ENCODE measurements at regions not wholly inside any gene's neighbourhood (a gene's known extent, or its start where the extent isn't known, plus 50 kb on each side); places are given as distances from the start of the nearest gene placed in this dataset.
"Not testable (repeated sequence)": the region's sequence is repeated elsewhere in the genome, so short reads cannot be mapped to it uniquely, and the experiment has no call there.

GRCh38 chr20:12570371-12570770, 438.4 kb upstream of the SPTLC3 start:
- no peak for DNase-seq (ENCODE audit: insufficient read length, low spot score)
- FAIRE-seq, result no peak
- TF ChIP-seq PAX5 (IDR thresholded peaks at IDR 0.05; ENCODE audit: insufficient read depth, low read length, severe bottlenecking) (no peak), POLR2AphosphoS5 (IDR thresholded peaks at IDR 0.05; ENCODE audit: low read depth, low read length) (no peak), SPI1 (IDR thresholded peaks at IDR 0.05; ENCODE audit: low read depth, low read length) (no peak), POU2F2 (IDR thresholded peaks at IDR 0.05; ENCODE audit: low read depth, low read length) (no peak), POLR2A (IDR thresholded peaks at IDR 0.05; ENCODE audit: low read depth, low read length) (no peak), TAF1 (IDR thresholded peaks at IDR 0.05; ENCODE audit: low read depth, low read length) (no peak)

- DNase-seq (ENCODE audit: insufficient read length, low spot score) (no peak), FAIRE-seq (no peak)
- TF ChIP-seq POLR2AphosphoS5 (IDR thresholded peaks at IDR 0.05; ENCODE audit: low read depth, low read length) (no peak), TAF1 (IDR thresholded peaks at IDR 0.05; ENCODE audit: low read depth, low read length) (no peak), PAX5 (IDR thresholded peaks at IDR 0.05; ENCODE audit: insufficient read depth, low read length, severe bottlenecking) (no peak), POU2F2 (IDR thresholded peaks at IDR 0.05; ENCODE audit: low read depth, low read length) (no peak)
Measured at GRCh38 chr20:12573442-12573841, 435.3 kb upstream of the SPTLC3 start.

- TF ChIP-seq PAX5 (IDR thresholded peaks at IDR 0.05; ENCODE audit: insufficient read depth, low read length, severe bottlenecking) (no peak), POLR2AphosphoS5 (IDR thresholded peaks at IDR 0.05; ENCODE audit: low read depth, low read length) (no peak), TAF1 (IDR thresholded peaks at IDR 0.05; ENCODE audit: low read depth, low read length) (no peak), SPI1 (IDR thresholded peaks at IDR 0.05; ENCODE audit: low read depth, low read length) (no peak), POLR2A (IDR thresholded peaks at IDR 0.05; ENCODE audit: low read depth, low read length) (no peak), POU2F2 (IDR thresholded peaks at IDR 0.05; ENCODE audit: low read depth, low read length) (no peak)
- no peak for FAIRE-seq
- DNase-seq (ENCODE audit: insufficient read length, low spot score), result no peak
Measured at GRCh38 chr20:12575352-12576095, 433.2 kb upstream of the SPTLC3 start.

GRCh38 chr20:12577213-12577612, 431.6 kb upstream of the SPTLC3 start:
- DNase-seq (ENCODE audit: insufficient read length, low spot score) (no peak), FAIRE-seq (no peak)
- TF ChIP-seq POU2F2 (IDR thresholded peaks at IDR 0.05; ENCODE audit: low read depth, low read length), result no peak
- TF ChIP-seq SPI1 (IDR thresholded peaks at IDR 0.05; ENCODE audit: low read depth, low read length), result no peak
- no peak for TF ChIP-seq PAX5 (IDR thresholded peaks at IDR 0.05; ENCODE audit: insufficient read depth, low read length, severe bottlenecking)
- no peak for TF ChIP-seq POLR2A (IDR thresholded peaks at IDR 0.05; ENCODE audit: low read depth, low read length)
- no peak for TF ChIP-seq TAF1 (IDR thresholded peaks at IDR 0.05; ENCODE audit: low read depth, low read length)
- no peak for TF ChIP-seq POLR2AphosphoS5 (IDR thresholded peaks at IDR 0.05; ENCODE audit: low read depth, low read length)

- TF ChIP-seq PAX5 (IDR thresholded peaks at IDR 0.05; ENCODE audit: insufficient read depth, low read length, severe bottlenecking), result no peak
- no peak for TF ChIP-seq POU2F2 (IDR thresholded peaks at IDR 0.05; ENCODE audit: low read depth, low read length)
- TF ChIP-seq SPI1 (IDR thresholded peaks at IDR 0.05; ENCODE audit: low read depth, low read length), result no peak
- TF ChIP-seq TAF1 (IDR thresholded peaks at IDR 0.05; ENCODE audit: low read depth, low read length), result no peak
- TF ChIP-seq POLR2A (IDR thresholded peaks at IDR 0.05; ENCODE audit: low read depth, low read length), result no peak
- no peak for TF ChIP-seq POLR2AphosphoS5 (IDR thresholded peaks at IDR 0.05; ENCODE audit: low read depth, low read length)
- DNase-seq (ENCODE audit: insufficient read length, low spot score) (no peak), FAIRE-seq (no peak)
Measured at GRCh38 chr20:12581644-12582289, 427.0 kb upstream of the SPTLC3 start.

GRCh38 chr20:12582710-12583109, 426.1 kb upstream of the SPTLC3 start:
- not testable (repeated sequence) for FAIRE-seq; DNase-seq (ENCODE audit: insufficient read length, low spot score)

GRCh38 chr20:12591949-12592470, 416.8 kb upstream of the SPTLC3 start:
- FAIRE-seq, result no peak

GRCh38 chr20:12592756-12593155, 416.0 kb upstream of the SPTLC3 start:
- FAIRE-seq (no peak), DNase-seq (ENCODE audit: insufficient read length, low spot score) (no peak)
- TF ChIP-seq PAX5 (IDR thresholded peaks at IDR 0.05; ENCODE audit: insufficient read depth, low read length, severe bottlenecking), result no peak
- TF ChIP-seq POLR2AphosphoS5 (IDR thresholded peaks at IDR 0.05; ENCODE audit: low read depth, low read length), result no peak
- TF ChIP-seq SPI1 (IDR thresholded peaks at IDR 0.05; ENCODE audit: low read depth, low read length), result no peak
- TF ChIP-seq TAF1 (IDR thresholded peaks at IDR 0.05; ENCODE audit: low read depth, low read length), result no peak
- TF ChIP-seq POLR2A (IDR thresholded peaks at IDR 0.05; ENCODE audit: low read depth, low read length), result no peak
- TF ChIP-seq POU2F2 (IDR thresholded peaks at IDR 0.05; ENCODE audit: low read depth, low read length), result no peak

More at GRCh38 chr20:12591949-12592470, 416.8 kb upstream of the SPTLC3 start:
- DNase-seq (ENCODE audit: insufficient read length, low spot score), result no peak
- TF ChIP-seq TAF1 (IDR thresholded peaks at IDR 0.05; ENCODE audit: low read depth, low read length), result no peak
- TF ChIP-seq POU2F2 (IDR thresholded peaks at IDR 0.05; ENCODE audit: low read depth, low read length), result no peak
- TF ChIP-seq POLR2AphosphoS5 (IDR thresholded peaks at IDR 0.05; ENCODE audit: low read depth, low read length), result no peak
- TF ChIP-seq PAX5 (IDR thresholded peaks at IDR 0.05; ENCODE audit: insufficient read depth, low read length, severe bottlenecking), result no peak
- no peak for TF ChIP-seq POLR2A (IDR thresholded peaks at IDR 0.05; ENCODE audit: low read depth, low read length)
- no peak for TF ChIP-seq SPI1 (IDR thresholded peaks at IDR 0.05; ENCODE audit: low read depth, low read length)

GRCh38 chr20:12593342-12593873, 415.4 kb upstream of the SPTLC3 start:
- TF ChIP-seq POLR2A (IDR thresholded peaks at IDR 0.05; ENCODE audit: low read depth, low read length), result no peak
- no peak for TF ChIP-seq TAF1 (IDR thresholded peaks at IDR 0.05; ENCODE audit: low read depth, low read length)
- TF ChIP-seq POU2F2 (IDR thresholded peaks at IDR 0.05; ENCODE audit: low read depth, low read length), result no peak
- no peak for TF ChIP-seq POLR2AphosphoS5 (IDR thresholded peaks at IDR 0.05; ENCODE audit: low read depth, low read length)
- TF ChIP-seq PAX5 (IDR thresholded peaks at IDR 0.05; ENCODE audit: insufficient read depth, low read length, severe bottlenecking), result no peak
- no peak for TF ChIP-seq SPI1 (IDR thresholded peaks at IDR 0.05; ENCODE audit: low read depth, low read length)
- DNase-seq (ENCODE audit: insufficient read length, low spot score) (no peak), FAIRE-seq (no peak)

Measured in GM12891 (cell line).